Right lung (tissue), 2 donors: ENCODE measurements at regions not wholly inside any gene's neighbourhood (a gene's known extent, or its start where the extent isn't known, plus 50 kb on each side); places are given as distances from the start of the nearest gene placed in this dataset.

Experiments
- DNase-seq, 2 donors: peaks; one replicate each; pipeline ENCODE4 v3.0.0-alpha.2; 2013

- DNase-seq, result no peak
These were observed 63.4 kb upstream of the SPTBN1 start for GRCh38 chr2:54392555-54393324.

DNA sequence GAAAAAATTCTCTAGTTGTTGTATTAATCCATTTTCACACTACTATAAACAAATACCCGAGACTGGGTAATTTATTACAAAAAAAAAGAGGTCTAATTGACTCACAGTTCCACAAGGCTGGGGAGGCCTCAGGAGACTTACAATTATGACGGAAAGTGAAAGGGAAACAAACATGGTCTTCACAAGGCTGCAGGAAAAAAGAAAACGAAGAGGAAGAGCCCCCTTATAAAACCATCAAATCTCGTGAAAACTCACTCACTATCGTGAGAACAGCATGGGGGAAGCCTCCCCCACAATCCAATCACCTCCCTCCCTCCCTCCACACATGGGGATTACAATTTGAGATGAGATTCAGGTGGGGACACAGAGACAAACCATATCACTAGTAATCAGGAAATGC is 61.7 kb upstream of the SPTBN1 start:
- no peak for DNase-seq

GRCh38 chr2:54396107-54396506 is 60.0 kb upstream of the SPTBN1 start:
- DNase-seq, result no peak

DNA sequence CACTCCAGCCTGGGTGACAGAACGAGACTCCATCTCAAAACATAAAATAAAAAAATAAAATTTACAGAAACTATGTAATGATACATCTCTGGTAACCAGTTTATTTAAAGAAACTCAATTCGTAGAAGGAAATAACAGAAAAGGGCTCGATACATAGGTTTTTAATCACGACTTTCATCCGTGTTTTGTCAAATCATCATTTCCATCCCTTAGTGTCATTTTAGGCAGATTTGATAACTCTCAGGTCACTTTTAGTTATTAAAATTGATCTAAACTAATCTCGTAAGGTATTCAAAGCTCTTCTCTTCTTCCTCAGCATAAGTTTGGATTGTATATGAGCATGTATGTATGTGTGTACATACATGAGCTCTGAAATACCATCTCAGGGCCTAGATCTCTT is 59.3 kb upstream of the SPTBN1 start:
- DNase-seq, result no peak

- no peak for DNase-seq
These were observed 58.7 kb upstream of the SPTBN1 start for GRCh38 chr2:54397426-54397825.

DNA sequence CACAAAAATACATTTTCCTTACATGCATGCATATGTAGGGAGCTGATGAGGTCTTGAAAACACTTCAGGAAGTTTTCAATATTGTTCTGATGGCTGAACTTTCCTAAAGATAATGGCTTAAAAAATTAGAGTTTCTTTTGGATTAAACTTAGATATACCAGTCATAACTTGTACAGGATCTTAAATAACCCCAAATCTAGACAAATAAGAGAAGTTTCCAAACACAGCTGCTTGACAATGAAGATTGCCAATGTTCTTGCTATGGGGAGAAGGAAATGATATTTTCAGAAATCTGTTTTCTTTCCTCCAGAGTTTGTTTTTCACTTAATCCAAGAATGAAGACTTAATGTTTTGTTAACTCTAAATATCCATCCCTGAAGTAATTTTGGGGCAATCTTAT is 54.6 kb upstream of the SPTBN1 start:
- no peak for DNase-seq

GRCh38 chr2:54402350-54402749 is 53.8 kb upstream of the SPTBN1 start:
- peak; percentile 64 to 72 for DNase-seq

DNA sequence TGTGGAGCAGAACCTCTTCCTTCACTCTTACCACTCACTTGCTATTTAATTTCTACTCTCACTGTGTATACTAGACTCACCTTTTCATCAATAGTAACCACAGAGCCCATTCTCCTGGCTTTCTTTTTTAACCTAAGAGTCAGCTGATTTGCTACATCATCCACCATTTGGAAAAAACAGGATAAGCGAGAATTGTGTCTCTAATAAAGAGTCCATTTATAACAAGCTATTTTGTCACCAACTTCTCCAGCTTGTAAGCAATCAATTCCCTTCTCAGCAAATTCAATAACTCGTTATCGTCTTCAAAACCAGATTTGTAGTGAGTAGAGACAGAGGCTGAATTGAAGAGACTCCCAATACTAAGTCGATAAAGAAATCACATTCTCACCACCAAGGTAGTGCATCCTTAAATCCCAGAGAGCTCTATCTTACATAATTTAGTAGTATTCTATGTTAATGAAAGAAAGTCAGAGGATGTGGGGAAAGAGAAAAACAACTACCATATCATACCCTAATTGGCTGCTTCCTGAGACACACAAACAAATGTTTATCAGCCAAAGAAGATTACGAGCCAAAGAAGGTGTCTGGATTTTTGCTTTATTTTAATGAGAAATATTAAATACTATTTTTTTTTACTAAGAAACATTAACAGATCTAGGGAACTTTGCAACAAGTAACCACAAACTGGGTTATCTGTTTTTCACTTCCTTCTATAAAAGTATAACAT is 52.5 kb upstream of the SPTBN1 start:
- no peak for DNase-seq

GRCh38 chr2:54404270-54404669 is 51.9 kb upstream of the SPTBN1 start:
- DNase-seq, result no peak

- DNase-seq, result no peak
These were observed 50.1 kb upstream of the SPTBN1 start for GRCh38 chr2:54406031-54406430.
